ENCODE measurements at regions not wholly inside any gene's neighbourhood (a gene's known extent, or its start where the extent isn't known, plus 50 kb on each side); places are given as distances from the start of the nearest gene placed in this dataset.

DNA sequence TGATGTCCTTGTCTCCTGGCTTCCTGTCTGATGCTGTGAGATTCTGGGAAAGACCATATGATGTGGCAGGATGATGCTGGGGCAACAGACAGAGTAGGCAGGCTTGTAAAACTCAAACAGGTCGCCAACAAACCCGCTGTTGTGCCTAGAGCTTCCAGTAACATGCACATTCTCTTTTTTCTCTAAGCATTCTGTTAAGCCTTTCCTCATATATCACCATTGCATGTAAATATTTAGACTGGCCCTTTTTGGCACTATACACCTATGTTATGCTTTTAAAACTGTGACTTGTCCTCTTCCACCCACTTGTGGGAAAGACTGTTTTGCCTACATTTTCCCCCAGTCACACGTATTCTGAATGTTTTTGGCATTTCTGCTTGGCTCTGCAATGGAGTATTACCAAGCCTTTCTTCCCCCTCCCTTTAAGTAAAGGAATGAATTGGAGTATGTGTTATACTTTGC lies 250.4 kb upstream of the TANK start:
- TF ChIP-seq, protein P1, sequence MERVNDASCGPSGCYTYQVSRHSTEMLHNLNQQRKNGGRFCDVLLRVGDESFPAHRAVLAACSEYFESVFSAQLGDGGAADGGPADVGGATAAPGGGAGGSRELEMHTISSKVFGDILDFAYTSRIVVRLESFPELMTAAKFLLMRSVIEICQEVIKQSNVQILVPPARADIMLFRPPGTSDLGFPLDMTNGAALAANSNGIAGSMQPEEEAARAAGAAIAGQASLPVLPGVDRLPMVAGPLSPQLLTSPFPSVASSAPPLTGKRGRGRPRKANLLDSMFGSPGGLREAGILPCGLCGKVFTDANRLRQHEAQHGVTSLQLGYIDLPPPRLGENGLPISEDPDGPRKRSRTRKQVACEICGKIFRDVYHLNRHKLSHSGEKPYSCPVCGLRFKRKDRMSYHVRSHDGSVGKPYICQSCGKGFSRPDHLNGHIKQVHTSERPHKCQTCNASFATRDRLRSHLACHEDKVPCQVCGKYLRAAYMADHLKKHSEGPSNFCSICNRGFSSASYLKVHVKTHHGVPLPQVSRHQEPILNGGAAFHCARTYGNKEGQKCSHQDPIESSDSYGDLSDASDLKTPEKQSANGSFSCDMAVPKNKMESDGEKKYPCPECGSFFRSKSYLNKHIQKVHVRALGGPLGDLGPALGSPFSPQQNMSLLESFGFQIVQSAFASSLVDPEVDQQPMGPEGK (CRISPR knock-in tag; IDR thresholded peaks at IDR 0.05; ENCODE audit: borderline replicate concordance): no peak
- TF ChIP-seq TOX (CRISPR knock-in tag; IDR thresholded peaks at IDR 0.05; ENCODE audit: borderline replicate concordance) (no peak), POU6F1 (CRISPR knock-in tag; IDR thresholded peaks at IDR 0.05; ENCODE audit: borderline replicate concordance, low read depth) (no peak), ZFP3 (CRISPR knock-in tag; IDR thresholded peaks at IDR 0.05) (no peak), BACH2 (CRISPR knock-in tag; IDR thresholded peaks at IDR 0.05; ENCODE audit: borderline replicate concordance) (no peak), PPARA (CRISPR knock-in tag; IDR thresholded peaks at IDR 0.05; ENCODE audit: borderline replicate concordance) (no peak), CSDC2 (CRISPR knock-in tag; IDR thresholded peaks at IDR 0.05) (no peak)
- TF ChIP-seq, protein P2, sequence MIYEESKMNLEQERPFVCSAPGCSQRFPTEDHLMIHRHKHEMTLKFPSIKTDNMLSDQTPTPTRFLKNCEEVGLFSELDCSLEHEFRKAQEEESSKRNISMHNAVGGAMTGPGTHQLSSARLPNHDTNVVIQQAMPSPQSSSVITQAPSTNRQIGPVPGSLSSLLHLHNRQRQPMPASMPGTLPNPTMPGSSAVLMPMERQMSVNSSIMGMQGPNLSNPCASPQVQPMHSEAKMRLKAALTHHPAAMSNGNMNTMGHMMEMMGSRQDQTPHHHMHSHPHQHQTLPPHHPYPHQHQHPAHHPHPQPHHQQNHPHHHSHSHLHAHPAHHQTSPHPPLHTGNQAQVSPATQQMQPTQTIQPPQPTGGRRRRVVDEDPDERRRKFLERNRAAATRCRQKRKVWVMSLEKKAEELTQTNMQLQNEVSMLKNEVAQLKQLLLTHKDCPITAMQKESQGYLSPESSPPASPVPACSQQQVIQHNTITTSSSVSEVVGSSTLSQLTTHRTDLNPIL (CRISPR knock-in tag; IDR thresholded peaks at IDR 0.05; ENCODE audit: low read depth): no peak

All from SK-N-SH treated with all-trans-retinoic acid at 6 μM for 48 hours (cell line).